AG08396 (cell line): ENCODE measurements at regions not wholly inside any gene's neighbourhood (a gene's known extent, or its start where the extent isn't known, plus 50 kb on each side); places are given as distances from the start of the nearest gene placed in this dataset.
"Not testable (repeated sequence)": the region's sequence is repeated elsewhere in the genome, so short reads cannot be mapped to it uniquely, and the experiment has no call there.

Source experiments
- DNase-seq: peaks from one replicate; pipeline ENCODE4 v3.0.0; 2012; ENCODE audit warnings: low spot score, mixed read lengths

- DNase-seq: no peak
Observed at GRCh38 chr2:236375973-236376476, 111.8 kb upstream of the ASB18 start.

- DNase-seq: no peak
Observed at GRCh38 chr2:236376566-236377244, 112.5 kb upstream of the ASB18 start.

DNA sequence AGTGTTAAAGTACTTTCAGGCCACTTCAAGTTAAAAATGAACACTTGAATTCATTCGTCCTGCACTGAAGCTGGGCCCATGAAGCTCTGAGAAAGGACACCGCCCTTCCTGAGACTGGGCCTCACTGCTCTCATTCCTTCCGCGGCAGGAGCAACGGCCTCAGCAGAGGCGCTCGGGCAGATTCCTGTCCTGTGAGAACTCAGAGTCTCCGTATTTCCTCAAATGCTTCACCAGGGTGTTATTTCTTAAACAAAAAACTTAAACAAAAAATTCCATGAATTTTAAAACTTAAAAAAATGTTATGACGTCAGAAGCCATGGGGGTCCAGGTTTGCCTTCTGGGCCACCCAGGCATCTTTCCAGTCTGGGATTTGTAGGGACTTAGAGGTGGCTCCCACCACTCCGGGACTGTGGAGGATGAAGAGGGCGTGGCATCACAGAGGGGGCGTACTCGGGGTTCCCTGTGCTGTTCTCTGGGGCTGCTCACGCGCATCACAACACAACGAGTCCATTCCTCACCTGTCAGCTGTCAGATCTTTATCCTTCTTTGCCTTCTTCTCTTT lies 115.9 kb upstream of the ASB18 start:
- DNase-seq: no peak

DNA sequence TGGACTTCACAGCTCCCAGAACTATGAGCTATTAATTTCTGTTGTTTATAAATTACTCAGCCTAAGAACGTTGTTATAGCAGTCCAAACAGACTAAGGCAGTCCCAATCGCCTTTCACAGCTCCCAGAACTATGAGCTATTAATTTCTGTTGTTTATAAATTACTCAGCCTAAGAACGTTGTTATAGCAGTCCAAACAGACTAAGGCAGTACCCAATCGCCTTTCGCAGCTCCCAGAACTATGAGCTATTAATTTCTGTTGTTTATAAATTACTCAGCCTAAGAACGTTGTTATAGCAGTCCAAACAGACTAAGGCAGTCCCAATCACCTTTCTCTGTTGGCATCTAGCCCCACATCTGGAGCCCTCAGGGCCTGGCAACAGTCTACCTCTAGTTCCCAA lies 117.0 kb upstream of the ASB18 start:
- DNase-seq: not testable (repeated sequence)

DNA sequence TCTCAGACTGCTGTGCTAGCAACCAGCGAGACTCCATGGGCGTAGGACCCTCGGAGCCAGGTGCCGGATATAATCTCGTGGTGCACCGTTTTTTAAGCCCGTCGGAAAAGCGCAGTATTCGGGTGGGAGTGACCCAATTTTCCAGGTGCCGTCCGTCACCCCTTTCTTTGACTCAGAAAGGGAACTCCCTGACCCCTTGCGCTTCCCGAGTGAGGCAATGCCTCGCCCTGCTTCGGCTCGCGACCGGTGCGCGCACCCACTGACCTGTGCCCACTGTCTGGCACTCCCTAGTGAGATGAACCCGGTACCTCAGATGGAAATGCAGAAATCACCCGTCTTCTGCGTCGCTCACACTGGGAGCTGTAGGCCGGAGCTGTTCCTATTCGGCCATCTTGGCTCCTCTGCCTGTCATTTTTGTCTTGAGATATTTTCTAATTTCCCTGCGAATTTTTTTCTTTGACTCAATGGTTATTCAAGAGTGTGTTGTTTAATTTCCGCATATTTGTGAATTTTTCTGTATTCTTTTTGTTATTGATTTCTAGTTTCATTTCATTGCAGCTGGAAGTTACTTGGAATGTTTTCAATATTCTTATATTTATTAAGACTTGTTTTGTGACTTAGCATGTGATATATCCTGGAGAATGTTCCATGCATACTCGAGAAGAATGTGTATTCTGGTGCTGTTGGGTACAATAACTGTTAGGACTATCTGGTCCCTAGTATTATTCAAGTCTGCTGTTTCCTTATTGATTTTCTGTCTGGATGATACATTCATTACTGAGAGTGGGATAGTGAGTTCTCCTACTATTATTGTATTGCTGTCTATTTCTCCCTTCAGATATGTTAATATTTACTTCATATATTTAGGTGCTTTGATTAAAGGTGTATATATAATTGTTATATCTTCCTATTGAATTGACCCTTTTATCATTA lies 125.3 kb upstream of the ASB18 start:
- not testable (repeated sequence) for DNase-seq

DNA sequence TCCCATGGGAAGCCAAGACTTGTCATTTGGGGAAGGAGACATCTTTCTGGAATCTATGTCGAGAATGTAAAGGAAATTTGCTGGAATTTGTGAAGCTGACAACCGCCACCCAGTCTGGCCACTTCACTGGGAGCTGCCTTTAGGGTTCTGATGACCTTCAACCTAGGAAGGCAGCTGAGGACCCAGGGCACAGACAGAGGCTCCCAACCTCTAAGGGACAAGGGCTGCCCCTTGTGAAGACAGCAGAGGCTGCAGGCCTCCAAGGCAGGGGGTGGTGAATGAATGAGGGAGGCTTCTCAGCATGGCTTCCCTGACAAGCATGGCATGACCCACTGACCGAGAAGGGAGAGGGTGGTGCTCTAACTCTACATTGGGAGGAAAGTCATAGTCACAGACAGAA lies 128.9 kb upstream of the ASB18 start:
- no peak for DNase-seq

DNA sequence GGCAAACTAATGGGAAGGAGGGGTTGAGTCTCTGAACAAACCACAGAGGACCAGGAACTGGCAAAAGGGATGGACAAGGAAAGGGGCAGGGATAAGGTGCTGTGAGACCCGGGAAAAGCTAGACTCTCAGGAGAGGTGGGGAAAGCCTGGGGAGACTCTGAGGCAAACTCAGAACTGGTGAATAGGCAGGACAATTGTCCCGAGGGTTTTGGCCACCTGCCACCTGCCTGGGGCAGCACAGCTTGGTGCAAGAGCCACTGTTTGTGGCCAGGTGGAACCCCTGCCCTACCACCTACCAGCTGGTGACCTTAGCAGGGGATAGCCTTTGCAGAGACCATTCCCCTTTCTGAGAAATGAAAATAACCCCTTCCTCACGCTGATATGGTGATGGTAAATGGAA lies 129.4 kb upstream of the ASB18 start:
- DNase-seq: no peak

GRCh38 chr2:236394571-236394970 lies 130.4 kb upstream of the ASB18 start:
- no peak for DNase-seq

DNA sequence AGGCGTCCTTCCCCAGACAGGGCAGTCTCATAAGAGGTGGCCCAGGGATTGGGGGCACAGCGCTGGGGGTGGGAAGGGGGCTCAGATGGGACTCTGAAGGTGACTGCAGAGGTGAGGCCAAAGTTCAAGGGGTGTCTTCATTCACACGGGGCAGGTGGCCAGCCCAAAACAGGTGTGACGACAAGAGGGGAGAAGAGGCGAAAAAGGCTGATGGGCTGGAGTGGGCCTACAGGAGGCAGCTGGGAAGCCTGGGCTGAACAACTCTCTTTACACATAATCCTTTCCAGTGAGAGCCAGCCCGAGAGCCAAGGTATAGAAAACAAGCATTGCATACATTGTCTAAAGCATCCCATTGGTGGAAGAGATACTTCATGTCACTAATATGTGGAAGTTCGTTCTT lies 130.9 kb upstream of the ASB18 start:
- no peak for DNase-seq

DNA sequence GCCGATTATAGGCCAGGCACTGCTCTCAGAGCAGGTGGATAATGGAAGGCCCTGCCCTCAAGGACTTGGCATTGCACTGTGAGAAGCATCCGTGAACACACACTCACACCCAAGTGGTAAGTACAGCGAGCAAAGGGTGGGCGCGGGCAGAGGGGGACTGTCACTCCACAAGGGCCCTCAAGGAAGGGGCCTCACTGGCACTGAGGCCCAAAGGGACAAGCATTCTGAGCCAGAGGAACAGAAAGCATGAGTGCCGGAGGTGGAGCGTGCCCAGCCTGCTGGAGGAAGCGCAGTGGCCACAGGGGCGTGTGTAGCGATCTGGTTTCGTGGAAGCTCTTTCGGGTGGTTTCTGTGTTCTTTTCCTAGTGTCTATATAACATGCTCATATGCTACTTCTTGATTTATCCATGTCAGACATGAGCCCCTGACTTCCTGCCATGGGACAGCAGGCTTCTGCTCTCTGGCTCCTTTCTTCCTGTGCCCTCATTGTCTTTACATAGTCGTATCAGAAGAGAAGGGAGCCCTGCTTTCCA lies 132.7 kb upstream of the ASB18 start:
- DNase-seq: no peak

DNA sequence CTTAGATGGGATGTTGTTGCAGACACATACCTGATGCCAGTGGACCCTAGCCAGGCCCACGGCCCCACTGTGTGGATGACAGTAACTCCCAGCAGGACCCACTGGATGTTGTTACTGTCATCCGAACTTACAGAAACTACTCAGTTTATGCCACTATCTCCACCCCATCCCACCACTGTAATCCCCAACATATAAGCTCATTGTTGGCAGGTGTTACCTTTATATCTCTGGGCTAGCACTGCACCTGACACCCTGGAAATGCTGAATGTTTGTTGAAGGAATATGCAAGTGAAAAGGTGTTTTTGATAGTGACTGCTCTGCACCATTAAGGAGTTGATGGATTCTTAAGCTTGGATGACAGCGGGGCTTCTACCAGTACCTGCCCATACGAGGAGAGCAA lies 133.5 kb upstream of the ASB18 start:
- DNase-seq: no peak

DNA sequence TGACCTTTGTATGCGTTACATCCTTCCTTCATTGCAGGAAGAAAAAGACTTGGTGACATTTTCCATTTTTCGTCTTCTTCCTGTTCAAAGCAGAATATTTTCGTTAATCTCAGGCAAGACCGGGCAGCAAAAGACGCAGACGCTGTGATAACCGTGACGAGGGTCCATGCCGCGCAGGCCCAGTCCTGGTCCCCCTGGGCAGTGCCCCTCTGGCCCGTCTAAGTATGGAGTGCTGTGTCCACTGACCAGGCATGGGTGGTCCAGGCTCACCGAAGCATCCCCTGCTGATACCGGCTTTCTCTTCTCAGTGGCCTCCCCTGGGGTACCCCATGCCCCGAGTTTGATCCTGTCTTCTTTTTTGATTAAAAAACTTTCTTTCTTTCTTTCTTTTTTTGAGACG lies 135.2 kb upstream of the ASB18 start:
- DNase-seq: no peak

GRCh38 chr2:236400046-236400574 lies 135.9 kb upstream of the ASB18 start:
- DNase-seq: no peak

DNA sequence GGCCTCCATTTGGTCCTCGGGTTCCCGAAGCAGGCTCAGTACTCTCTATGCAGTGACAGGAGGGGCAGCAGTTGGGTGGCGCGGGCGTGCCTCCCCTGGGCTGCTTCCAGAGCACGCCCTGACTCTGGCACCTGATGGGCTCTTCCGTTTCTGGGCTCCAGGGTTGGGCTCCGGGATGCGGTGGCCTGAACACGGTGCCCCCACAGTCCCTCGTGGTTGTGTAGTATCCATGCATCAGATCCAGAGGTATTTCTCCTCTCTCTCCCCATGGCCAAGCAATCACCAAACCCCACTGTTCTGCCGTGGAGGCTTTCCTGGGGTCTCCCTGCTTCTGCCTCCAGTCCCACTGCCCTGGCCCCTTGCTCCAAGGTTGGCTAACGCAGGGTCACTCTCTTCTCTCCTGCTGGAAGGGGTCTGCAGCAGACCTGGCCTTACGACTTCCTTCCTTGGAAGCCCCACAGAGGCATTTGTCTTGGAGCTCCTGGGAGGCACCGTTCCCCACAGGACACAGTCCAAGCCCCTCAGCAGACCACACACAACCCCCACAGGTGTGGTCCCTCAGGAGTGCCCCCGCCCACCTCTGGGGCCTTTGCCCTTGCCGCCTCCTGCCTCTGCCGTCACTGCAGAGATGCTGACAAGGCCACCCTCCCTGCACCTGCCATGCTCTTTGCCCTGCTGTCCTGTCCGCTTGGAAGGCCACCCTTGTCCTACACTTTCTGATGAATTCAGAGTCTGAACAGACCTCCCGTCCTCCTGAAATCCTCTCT lies 136.6 kb upstream of the ASB18 start:
- DNase-seq: no peak

DNA sequence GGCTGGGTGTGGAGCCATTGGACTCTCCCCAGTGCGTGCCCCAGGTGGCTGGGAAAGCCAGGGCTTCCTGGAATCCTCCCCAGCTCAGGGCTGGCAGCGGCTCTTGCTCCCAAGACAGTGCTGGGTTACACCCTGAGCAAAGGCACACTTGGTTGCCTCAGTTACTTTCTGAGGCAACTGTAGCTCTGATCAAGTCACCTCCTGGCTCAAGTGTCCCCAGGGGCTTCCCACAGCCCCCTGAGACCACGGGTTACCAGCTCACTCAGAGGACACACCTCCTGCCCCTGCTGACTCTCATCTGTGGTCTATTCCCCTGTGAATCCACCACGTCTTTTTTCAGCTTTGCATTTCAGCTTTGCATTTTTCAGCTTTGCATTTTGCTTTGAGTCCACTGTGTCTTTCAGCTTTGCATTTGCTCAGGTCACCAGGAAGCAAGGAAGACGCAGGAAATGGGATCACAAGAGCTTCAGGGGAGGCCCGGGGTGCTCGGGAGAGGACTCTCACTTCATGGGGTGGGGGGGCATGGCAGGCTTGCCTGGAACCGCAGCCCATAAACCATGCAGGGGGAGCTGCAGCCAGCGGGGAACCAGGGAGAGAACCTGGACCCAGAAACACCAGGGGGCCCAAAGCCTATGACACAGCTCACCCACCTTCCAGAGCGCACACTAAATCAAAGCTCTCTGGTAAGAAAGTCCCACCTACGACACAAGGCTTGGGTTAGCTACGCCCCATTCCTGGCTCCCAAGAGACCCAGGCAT lies 138.0 kb upstream of the ASB18 start:
- no peak for DNase-seq

DNA sequence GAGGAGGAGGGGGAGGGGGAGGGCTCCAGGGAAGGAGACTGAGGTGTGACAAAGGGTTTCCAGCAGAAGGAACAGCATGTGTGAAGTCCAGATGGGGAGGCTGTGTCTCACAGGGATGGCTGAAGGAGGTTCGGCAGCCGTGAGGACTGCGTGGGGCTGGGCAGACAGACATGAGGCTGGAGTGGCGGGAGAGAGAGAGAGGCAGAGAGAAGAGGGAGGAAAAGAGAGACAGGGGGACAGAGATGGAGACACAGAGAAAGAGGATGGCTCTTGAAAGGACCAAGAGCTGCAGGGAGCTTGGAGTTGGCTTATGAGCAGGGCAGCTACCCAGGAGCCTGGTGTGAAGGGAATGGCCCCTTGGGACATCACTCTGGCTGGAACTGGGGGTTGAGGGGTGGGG lies 138.9 kb upstream of the ASB18 start:
- DNase-seq: no peak

- DNase-seq: no peak
Observed at GRCh38 chr2:236403811-236404210, 139.6 kb upstream of the ASB18 start.

- DNase-seq: no peak
Observed at GRCh38 chr2:236404346-236404745, 140.1 kb upstream of the ASB18 start.

DNA sequence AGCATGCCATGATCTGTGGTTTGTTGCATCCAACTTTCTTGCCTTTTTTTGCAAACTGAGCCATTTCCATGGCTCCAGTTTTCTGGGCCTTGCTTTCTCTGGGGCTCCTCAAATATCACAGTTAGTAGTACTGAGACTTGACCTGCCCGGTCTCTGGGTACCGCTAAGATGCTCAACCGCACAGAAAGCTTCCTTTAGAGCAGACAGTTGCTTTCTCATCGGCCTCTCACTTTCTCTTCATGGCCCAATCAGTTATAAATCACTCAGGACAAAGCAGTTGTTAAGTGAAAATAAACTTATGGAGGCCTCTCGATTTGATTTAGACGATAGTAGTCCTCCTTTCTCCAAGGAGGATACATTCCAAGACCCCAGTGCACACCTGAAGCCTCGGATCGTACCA lies 141.2 kb upstream of the ASB18 start:
- no peak for DNase-seq

- DNase-seq: no peak
Observed at GRCh38 chr2:236408090-236408489, 143.9 kb upstream of the ASB18 start.

- DNase-seq: no peak
Observed at GRCh38 chr2:236408786-236409185, 144.6 kb upstream of the ASB18 start.
